HK-2 (cell line): ENCODE measurements at regions not wholly inside any gene's neighbourhood (a gene's known extent, or its start where the extent isn't known, plus 50 kb on each side); places are given as distances from the start of the nearest gene placed in this dataset.
"Not testable (repeated sequence)": the region's sequence is repeated elsewhere in the genome, so short reads cannot be mapped to it uniquely, and the experiment has no call there.

Source experiments
- DNase-seq: peaks from one replicate; pipeline ENCODE4 v3.0.0-alpha.2; 2018; ENCODE audit not compliant: unreplicated experiment

DNA sequence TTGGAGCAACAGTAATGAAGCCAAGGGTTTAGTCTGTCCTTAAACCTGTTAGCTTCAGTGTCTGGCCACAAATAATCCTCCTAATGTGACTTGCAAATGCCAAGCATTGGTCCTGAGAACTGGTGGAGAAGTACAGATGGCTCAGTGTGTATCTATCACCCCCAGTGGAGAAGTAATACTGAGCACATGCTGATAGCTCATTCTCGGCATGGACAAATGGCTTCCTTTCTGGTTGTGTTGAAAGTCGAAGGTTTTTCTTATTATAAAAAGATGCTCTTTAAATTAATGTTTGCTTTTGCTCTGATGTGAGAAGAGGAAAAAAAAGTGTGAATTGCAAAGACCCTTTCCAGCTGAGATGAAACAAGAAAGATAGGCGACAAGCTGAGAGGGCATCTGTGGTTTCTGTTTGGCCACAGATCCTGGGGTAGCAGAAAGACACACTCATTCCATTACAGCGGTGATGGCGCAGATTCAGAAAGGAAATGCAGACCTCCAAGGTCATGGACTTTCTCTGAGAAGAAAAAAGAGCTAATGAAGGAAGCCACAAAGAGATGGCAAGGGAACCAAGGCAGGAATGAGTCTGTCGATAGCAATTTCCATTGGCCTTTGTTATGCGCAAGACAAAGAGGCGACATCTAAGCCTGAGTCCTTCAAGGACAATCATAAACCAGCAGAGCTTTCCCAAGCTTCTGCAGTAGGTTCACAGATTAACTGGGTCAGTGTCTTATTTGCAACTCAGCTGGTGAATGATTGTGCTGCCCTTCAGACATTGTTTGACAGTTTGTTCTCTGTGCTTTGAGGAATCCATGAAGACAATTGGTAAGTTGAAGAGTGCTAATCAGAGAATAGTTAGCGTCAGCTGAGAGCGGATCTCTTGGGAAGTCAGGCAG, 155.5 kb upstream of the RGS6 start:
- no peak for DNase-seq

- no peak for DNase-seq
These were observed 152.2 kb upstream of the RGS6 start for GRCh38 chr14:71780075-71780474.

- no peak for DNase-seq
These were observed 151.4 kb upstream of the RGS6 start for GRCh38 chr14:71780822-71781221.

DNA sequence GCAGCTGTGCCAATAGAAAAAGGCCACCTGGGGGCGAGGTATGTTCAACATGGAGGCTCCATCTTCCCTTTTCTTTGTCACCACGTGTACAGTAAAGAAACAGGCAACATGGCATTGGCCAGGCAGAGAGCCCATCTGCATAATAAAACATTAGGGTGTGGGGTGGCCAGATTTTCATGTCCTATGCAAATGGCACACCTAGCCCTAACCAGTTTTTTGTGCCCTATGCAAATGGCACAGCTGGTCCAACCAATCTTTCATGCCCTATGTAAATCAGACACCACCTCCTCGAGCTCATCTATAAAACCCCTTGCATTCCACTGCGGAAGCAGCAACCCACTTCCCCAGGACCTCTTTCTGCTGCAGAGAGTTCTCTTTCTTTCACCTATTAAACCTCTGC, 149.1 kb upstream of the RGS6 start:
- DNase-seq, result no peak

DNA sequence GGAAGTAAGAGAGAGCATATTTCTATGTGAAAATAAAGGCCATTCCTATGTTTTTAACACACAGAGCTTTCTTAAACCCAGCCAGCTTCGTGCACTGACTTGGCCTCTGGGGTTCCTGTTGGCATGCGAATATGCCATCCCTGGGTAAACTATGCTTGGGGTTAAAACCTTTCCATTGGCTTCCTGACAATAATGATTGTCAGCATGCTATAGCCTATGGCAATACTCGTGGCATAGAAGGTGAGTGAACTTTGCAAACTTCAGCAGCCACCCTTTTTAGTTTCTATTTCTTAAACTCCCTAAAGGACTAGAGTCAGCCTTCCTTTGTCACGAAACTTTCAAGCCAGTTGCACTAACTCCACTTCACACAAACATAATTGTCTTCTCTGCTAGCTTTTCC, 148.4 kb upstream of the RGS6 start:
- no peak for DNase-seq

- DNase-seq, result no peak
These were observed 143.2 kb upstream of the RGS6 start for GRCh38 chr14:71789005-71789404.

DNA sequence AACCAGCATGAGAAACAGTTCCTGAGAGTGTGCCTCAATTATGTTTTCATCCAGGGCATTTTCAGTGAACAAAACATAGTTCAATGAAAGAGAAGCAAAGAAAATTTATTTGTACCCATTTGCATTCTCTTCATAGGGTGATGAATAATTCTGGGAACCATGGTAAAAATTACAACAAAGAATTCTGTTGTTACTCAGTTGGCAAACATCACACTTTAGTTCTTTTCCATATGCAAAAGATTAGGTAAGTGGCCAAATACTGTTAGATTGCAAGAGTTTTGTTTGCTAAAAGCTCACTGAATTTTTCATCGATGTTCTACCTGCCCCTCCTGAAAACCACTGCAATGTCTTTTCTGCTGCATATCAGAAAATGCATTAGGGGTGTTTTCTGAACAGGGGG, 132.4 kb upstream of the RGS6 start:
- no peak for DNase-seq

GRCh38 chr14:71800878-71801277, 131.4 kb upstream of the RGS6 start:
- DNase-seq, result no peak

DNA sequence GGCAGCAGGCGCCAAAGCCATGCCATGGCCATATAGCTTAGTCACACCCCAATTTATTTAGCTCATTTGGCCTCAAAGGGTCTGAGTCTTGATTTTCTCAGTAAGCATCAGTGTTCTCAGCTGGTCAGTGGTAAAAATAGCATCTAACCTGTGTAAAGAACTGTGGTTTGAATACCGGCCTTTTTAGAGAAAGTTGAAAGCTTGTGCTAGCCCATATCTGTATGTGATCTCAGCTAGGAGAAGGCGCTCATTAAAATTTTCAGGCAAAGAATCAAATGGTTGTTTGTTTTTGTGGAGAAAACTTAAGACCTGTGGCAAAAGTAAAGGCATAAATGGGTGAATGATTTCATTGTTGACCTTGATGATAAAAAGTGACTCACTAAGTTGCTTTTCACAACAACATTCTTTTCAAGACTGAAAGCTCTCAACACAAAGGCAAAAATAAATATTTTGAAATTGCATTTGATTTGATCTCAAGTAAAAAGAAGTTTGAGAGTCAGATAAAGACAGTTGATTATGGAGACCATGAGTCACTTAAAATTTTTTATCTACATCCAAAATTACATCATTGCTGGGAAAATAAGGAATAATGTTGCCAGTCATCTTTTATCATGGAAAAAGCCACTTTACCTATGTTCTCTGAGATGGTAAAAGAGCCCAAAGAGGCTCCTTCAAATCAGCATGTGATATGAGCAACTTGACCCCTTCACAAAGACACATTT, 128.5 kb upstream of the RGS6 start:
- DNase-seq, result no peak

DNA sequence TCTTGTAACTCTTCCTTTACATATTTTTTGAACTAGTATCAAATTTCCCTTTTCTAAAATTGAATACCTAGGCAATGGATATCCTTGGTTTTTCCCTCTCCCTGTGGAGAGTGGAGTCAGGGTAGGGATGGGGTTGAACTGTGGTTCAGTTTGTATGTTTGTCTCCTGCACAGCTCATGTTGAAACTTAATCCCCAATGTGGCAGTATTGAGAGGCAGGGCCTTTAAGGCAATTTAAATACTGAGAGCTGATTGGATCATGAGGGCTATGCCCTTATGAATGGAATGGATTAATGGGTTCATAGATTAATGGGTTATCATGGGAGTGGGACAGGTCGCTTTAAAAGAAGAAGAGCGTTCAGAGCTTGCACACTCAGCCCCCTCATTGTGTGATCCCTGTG, 127.2 kb upstream of the RGS6 start:
- DNase-seq, result no peak

- not testable (repeated sequence) for DNase-seq
These were observed 125.2 kb upstream of the RGS6 start for GRCh38 chr14:71807049-71807448.

DNA sequence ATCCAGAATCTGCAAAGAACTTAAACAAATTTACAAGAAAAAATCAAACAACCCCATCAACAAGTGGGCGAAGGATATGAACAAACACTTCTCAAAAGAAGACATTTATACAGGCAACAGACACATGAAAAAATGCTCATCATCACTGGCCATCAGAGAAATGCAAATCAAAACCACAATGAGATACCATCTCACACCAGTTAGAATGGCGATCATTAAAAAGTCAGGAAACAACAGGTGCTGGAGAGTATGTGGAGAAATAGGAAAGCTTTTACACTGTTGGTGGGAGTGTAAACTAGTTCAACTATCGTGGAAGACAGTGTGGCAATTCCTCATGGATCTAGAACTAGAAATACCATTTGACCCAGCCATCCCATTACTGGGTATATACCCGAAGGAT, 121.4 kb upstream of the RGS6 start:
- not testable (repeated sequence) for DNase-seq

DNA sequence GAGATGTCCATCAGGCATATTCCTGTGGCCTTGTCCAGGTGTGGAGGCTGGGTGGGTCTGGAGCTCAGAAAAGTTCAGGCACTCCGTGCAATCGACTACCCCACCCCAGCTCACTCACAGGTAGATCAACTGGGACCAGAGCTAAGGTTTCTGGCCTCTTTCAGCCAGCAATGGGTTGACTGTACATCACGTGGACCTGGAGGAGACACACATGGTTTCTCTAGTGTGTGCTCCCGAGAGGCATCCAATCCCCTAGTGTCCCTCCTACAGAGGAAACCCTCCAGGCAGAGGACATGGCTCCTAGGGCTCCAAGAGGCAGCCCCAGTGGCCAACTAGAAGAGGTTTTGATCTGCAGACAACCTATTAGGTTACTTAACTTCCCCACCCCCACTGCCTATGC, 119.5 kb upstream of the RGS6 start:
- DNase-seq, result no peak

GRCh38 chr14:71815110-71815509, 117.1 kb upstream of the RGS6 start:
- no peak for DNase-seq

DNA sequence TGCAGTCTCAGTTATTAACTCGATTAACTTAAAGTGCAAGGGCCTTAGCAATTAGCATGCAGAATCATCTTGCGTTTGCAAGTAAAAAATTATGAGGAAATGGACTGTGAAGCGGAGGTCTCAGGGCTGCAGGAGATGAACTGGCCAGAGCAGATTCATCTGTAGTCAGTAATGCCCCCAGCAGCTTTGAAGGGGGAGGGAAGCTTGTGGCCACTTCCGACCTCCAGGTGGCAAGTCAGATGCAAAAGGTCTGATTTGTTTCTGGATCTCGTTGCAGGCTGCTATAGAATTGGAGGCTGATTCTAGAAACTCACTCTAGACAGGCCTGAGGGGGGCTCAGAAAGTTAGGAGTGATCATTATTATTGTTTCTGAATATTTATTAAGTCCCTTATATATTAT, 107.4 kb upstream of the RGS6 start:
- no peak for DNase-seq

DNA sequence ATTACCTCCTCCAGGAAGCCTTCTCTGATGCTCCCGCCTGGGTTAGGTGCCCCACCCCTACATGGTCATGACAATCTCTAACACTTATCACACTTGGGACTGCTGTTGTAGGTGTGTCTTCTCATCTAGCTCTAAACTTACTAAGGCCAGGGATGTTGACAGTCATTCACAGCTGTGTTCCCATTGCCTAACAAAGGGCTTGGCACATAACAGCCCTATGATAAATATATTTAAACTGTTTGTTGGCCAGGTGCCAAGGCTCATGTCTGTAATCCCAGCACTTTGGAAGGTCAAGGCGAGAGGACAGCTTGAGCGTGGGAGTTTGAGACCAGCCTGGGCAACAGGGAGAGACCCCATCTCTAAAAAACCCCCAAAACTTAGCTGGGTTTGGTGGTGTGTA, 98.8 kb upstream of the RGS6 start:
- DNase-seq, result no peak

DNA sequence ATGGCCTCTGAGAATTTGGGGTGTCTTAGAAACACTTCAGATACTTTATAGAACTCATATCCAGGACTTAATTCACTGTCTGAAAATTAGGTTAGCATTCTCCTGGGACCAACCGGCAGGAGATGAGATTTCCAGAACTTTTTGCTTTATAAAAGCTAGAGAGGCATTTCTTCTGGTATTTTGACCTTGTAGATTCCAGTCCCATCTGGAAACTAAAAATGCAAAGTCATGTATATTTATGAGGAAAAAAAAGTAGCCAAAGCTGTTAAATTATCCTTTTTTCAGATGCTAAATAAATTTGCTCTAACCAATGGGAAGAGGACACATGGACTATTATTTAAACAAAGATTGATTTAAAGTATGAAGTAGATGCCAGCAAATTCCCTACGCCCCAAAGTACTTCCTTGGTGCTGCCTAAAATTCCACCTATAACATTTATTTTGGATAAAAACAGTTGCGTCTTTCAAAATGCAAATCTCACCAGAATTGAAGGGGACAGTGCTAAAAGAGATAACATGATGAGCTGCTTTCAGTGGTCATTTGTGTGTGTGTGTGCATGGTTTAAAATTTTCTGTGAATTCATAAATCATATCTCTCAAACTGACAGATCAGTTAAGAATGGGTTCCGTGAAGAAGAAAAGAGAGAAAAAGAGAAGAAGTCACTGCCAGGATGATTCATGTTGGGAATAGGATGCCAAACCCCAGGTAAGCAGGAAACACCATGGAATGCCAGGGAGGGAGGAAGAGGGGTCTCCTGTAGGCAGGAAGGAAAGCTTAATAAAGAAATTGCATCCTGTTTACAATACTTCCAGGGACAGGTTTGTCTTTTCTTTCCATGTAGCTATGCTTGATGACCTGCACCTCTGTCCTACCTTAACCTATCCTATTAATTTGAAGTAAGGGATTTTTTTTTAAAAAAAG, 97.7 kb upstream of the RGS6 start:
- no peak for DNase-seq

GRCh38 chr14:71852181-71852580, 80.0 kb upstream of the RGS6 start:
- DNase-seq, result no peak

DNA sequence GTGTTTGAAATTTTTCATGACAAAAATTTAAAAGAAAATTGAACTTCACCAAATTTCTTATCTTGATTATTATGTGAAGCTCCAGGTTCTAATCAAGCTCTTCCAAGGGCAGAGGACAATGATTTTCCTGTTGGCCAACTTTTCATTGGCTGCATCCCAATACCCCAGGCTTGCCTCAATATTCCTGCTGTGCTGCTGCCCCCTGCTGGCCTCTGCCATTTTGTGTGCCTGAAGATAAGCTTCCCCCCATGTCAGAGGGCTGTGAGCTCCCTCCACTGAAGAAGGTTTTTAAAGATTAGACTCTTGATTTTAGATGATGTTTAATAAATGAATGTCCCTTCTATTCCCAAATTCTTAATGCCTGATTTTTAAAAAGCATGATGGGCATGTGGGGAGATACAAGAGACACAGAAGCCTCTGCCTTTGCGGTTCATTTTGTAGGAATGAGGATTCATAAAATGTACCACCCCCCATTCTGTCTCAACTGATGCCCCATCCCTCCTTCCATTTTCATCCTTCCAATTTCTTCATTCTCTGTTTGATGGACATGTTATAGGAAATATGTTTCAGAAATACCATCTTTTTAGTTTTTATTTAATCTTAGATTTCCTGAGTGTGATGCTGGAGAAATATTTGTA, 76.7 kb upstream of the RGS6 start:
- DNase-seq, result peak; percentile 51

DNA sequence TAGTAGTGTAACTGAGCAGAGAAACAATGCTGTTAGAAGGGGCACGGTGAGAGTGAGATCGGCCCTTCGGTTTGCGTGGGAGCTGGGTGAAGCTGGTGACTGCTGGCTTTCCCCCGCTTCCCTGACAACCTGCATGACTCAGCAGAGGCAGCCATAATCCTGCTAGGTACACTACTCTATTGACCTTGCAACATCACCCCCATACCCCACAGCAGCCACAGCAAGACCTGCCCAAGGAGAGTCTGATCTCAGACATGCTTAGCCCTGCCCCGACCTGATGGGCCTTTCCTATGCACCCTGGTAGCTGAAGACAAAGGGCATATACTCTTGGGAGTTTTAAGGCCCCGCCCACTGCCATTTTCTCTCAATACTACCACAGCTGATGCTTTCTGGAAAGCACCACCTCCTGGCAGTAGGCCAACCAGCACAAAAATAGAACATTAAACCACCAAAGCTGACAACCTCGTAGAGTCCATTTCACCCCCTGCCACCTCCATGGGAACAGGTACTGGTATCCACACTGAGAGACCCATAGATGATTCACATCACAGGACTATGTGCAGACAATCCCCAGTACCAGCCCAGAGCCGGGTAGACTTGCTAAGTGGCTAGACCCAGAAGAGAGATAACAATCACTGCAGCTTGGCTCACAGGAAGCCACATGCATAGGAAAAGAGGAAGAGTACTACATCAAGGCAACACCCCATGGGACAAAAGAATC, 75.9 kb upstream of the RGS6 start:
- no peak for DNase-seq

GRCh38 chr14:71863049-71863448, 69.2 kb upstream of the RGS6 start:
- no peak for DNase-seq
